Common myeloid progenitor, CD34-positive (primary cell): ENCODE measurements at regions not wholly inside any gene's neighbourhood (a gene's known extent, or its start where the extent isn't known, plus 50 kb on each side); places are given as distances from the start of the nearest gene placed in this dataset.
"Not testable (repeated sequence)": the region's sequence is repeated elsewhere in the genome, so short reads cannot be mapped to it uniquely, and the experiment has no call there.

ENCODE experiments used
- CTCF ChIA-PET: fragments of 350-600 bp; sonication (Branson Sonifier 250); formaldehyde crosslinking; loops from one replicate; lab custom pipeline; 2021; ENCODE audit warnings: antibody characterized with exemption; lab: Charles Lee
- POLR2A ChIA-PET: fragments of 350-600 bp; sonication (Branson Sonifier 250); formaldehyde crosslinking; loops from one replicate; lab custom pipeline; 2021; ENCODE audit warnings: antibody characterized with exemption; lab: Charles Lee
- DNase-seq, 3 donors: peaks; one replicate each; pipeline versions ENCODE4 v3.0.0 to v3.0.0-alpha.2; 2013
- H3K27ac ChIP-seq, 2 experiments: 1 replicate in 1 of 2; 2 replicates in 1 of 2; pipeline ENCODE4 v1.7.0; 2013; ENCODE audit warnings: inconsistent platforms in 2 of 2, low read length in 2 of 2, mild to moderate bottlenecking in 2 of 2, low read depth in 1 of 2, moderate library complexity in 1 of 2; ENCODE audit not compliant: severe bottlenecking in 2 of 2, insufficient read depth in 1 of 2, poor library complexity in 1 of 2
- H3K27me3 ChIP-seq, 5 experiments: replicated peaks in 2 of 5; 1 replicate in 3 of 5; 2 replicates in 2 of 5; pipeline versions ENCODE4 v1.6.1 to v1.7.0; 2013; ENCODE audit warnings: low read length in 4 of 5, mild to moderate bottlenecking in 2 of 5, moderate library complexity in 2 of 5, inconsistent platforms in 1 of 5; ENCODE audit not compliant: insufficient read depth in 5 of 5, control insufficient read depth in 4 of 5
- H3K36me3 ChIP-seq, 4 experiments: 1 replicate in 2 of 4; 2 replicates in 2 of 4; pipeline versions ENCODE4 v1.6.1 to v1.7.0; 2013; ENCODE audit warnings: low read length in 3 of 4, control low read depth in 1 of 4, mild to moderate bottlenecking in 1 of 4; ENCODE audit not compliant: control insufficient read depth in 4 of 4, insufficient read depth in 4 of 4
- H3K4me1 ChIP-seq, 4 experiments: 1 replicate in 3 of 4; 2 replicates in 1 of 4; pipeline versions ENCODE4 v1.6.1 to v1.7.1; 2013; ENCODE audit warnings: low read length in 3 of 4, mild to moderate bottlenecking in 3 of 4, control low read depth in 1 of 4, inconsistent platforms in 1 of 4, moderate library complexity in 1 of 4; ENCODE audit not compliant: control insufficient read depth in 4 of 4, insufficient read depth in 4 of 4; ENCODE audit errors: control extremely low read depth in 1 of 4
- H3K4me3 ChIP-seq, 7 experiments: 1 replicate in 4 of 7; 2 replicates in 3 of 7; pipeline versions ENCODE4 v1.5.1 to v1.7.0; 2013; ENCODE audit warnings: mild to moderate bottlenecking in 7 of 7, low read length in 6 of 7, moderate library complexity in 6 of 7, inconsistent platforms in 2 of 7, low read depth in 2 of 7, control low read depth in 1 of 7; ENCODE audit not compliant: insufficient read depth in 4 of 7, control insufficient read depth in 1 of 7; ENCODE audit errors: extremely low read depth in 1 of 7
- H3K9me3 ChIP-seq, 5 experiments: 1 replicate in 4 of 5; 2 replicates in 1 of 5; pipeline versions ENCODE4 v1.6.1 to v1.7.1; 2013; ENCODE audit warnings: low read length in 4 of 5, mild to moderate bottlenecking in 2 of 5, inconsistent platforms in 1 of 5, low read depth in 1 of 5, moderate library complexity in 1 of 5; ENCODE audit not compliant: control insufficient read depth in 4 of 5, insufficient read depth in 2 of 5; ENCODE audit errors: control extremely low read depth in 1 of 5
- WGBS: methylation state at CpG from one replicate; pipeline ENCODE4 v1.1.5; 2013; ENCODE audit not compliant: insufficient coverage; 5-methylcytosine and 5-hydroxymethylcytosine counted together

GRCh38 chr5:104904561-104904960, 1342.0 kb upstream of the NUDT12 start:
- POLR2A ChIA-PET, result no interaction called here
- no CpG with 5 or more reads among the region's 1 CpG for WGBS
- H3K36me3 ChIP-seq, result no peaks in the 10 kb centered on the region
- no peak for DNase-seq
- H3K4me3 ChIP-seq, result no peak overlapping the region
- CTCF ChIA-PET, result no interaction called here
- no peak overlapping the region for H3K27ac ChIP-seq
- H3K4me1 ChIP-seq, result no peaks in the 10 kb centered on the region
- H3K27me3 ChIP-seq, result no peaks in the 10 kb centered on the region
- no peaks in the 10 kb centered on the region for H3K9me3 ChIP-seq

- H3K36me3 ChIP-seq, result no peaks in the 10 kb centered on the region
- CTCF ChIA-PET, result no interaction called here
- no peak overlapping the region for H3K4me3 ChIP-seq
- no peak for DNase-seq
- WGBS, result 100% methylated on average over 1 of the region's 2 CpGs
- POLR2A ChIA-PET, result no interaction called here
- no peaks in the 10 kb centered on the region for H3K27me3 ChIP-seq
- no peaks in the 10 kb centered on the region for H3K9me3 ChIP-seq
- H3K4me1 ChIP-seq, result no peaks in the 10 kb centered on the region
- H3K27ac ChIP-seq, result no peak overlapping the region
These were observed 1341.4 kb upstream of the NUDT12 start for GRCh38 chr5:104903941-104904340.

DNA sequence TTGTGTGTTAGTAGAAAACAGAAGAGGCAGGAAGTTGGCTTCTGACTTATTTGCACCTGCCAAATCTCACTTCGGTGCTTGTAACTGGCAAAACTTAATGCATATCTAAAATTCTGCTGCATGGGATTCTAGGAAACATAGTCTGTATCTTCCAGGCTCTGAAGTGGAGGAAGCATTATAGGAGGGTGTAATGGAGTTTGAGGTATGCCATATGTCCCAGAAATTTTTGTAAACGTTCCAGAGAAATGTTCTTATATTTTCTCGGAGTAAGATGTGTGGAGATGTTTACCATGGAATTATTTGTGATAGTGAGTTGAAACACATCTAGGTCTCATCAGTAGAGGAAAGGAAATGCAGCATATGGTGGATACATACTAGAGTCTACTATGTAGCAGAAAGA, 1329.0 kb upstream of the NUDT12 start:
- 60% methylated on average over 3 of the region's 3 CpGs for WGBS
- ChIA-PET POLR2A (no interaction called here), CTCF (no interaction called here)
- no peaks in the 10 kb centered on the region for H3K36me3 ChIP-seq
- H3K27ac ChIP-seq, result no peak overlapping the region
- H3K9me3 ChIP-seq, result no peaks in the 10 kb centered on the region
- H3K4me1 ChIP-seq, result no peaks in the 10 kb centered on the region
- DNase-seq, result no peak
- H3K27me3 ChIP-seq, result no peaks in the 10 kb centered on the region
- H3K4me3 ChIP-seq, result no peak overlapping the region

GRCh38 chr5:104890767-104891166, 1328.2 kb upstream of the NUDT12 start:
- CTCF ChIA-PET, result no interaction called here
- no peak overlapping the region for H3K27ac ChIP-seq
- DNase-seq, result no peak
- no peaks in the 10 kb centered on the region for H3K4me1 ChIP-seq
- H3K9me3 ChIP-seq, result no peaks in the 10 kb centered on the region
- no peak overlapping the region for H3K4me3 ChIP-seq
- WGBS, result no CpG with 5 or more reads among the region's 1 CpG
- no peaks in the 10 kb centered on the region for H3K36me3 ChIP-seq
- POLR2A ChIA-PET, result no interaction called here
- no peaks in the 10 kb centered on the region for H3K27me3 ChIP-seq

GRCh38 chr5:104859437-104859836, 1296.8 kb upstream of the NUDT12 start:
- WGBS, result 100% methylated on average over 1 of the region's 4 CpGs
- Histone ChIP-seq H3K4me1 (peaks cover 0 to 11% (median 0%) of the 10 kb centered on the region in 4 experiments), H3K36me3 (no peaks in the 10 kb centered on the region), H3K4me3 (no peak overlapping the region), H3K27ac (no peak overlapping the region), H3K27me3 (no peaks in the 10 kb centered on the region), H3K9me3 (no peaks in the 10 kb centered on the region)
- POLR2A ChIA-PET, result no interaction called here
- CTCF ChIA-PET, result no interaction called here
- peak in 2 of 3 donors; percentile 5 to 8 for DNase-seq

- CTCF ChIA-PET, H3K9me3 ChIP-seq, H3K4me1 ChIP-seq, DNase-seq, H3K4me3 ChIP-seq, H3K27ac ChIP-seq, H3K27me3 ChIP-seq, POLR2A ChIA-PET, H3K36me3 ChIP-seq: not testable (repeated sequence)
- 92% methylated on average over 4 of the region's 5 CpGs for WGBS
These were observed 1289.5 kb upstream of the NUDT12 start for GRCh38 chr5:104852099-104852498.

- no peak for DNase-seq
- H3K36me3 ChIP-seq, result no peaks in the 10 kb centered on the region
- H3K27ac ChIP-seq, result no peak overlapping the region
- peaks cover 0 to 2% (median 0%) of the 10 kb centered on the region in 5 experiments for H3K9me3 ChIP-seq
- no peaks in the 10 kb centered on the region for H3K27me3 ChIP-seq
- no peaks in the 10 kb centered on the region for H3K4me1 ChIP-seq
- H3K4me3 ChIP-seq, result no peak overlapping the region
- CTCF ChIA-PET, result no interaction called here
- 83% methylated on average over 2 of the region's 4 CpGs for WGBS
- POLR2A ChIA-PET, result no interaction called here
These were observed 1283.0 kb upstream of the NUDT12 start for GRCh38 chr5:104845541-104845940.
